NCI-H2227 treated with DMSO at 0.1 percent for 48 hours (cell line): ENCODE measurements at regions not wholly inside any gene's neighbourhood (a gene's known extent, or its start where the extent isn't known, plus 50 kb on each side); places are given as distances from the start of the nearest gene placed in this dataset.

ENCODE experiments used
- DNase-seq: peaks from one replicate; lab custom pipeline; 2025; lab: John Stamatoyannopoulos, UW

DNA sequence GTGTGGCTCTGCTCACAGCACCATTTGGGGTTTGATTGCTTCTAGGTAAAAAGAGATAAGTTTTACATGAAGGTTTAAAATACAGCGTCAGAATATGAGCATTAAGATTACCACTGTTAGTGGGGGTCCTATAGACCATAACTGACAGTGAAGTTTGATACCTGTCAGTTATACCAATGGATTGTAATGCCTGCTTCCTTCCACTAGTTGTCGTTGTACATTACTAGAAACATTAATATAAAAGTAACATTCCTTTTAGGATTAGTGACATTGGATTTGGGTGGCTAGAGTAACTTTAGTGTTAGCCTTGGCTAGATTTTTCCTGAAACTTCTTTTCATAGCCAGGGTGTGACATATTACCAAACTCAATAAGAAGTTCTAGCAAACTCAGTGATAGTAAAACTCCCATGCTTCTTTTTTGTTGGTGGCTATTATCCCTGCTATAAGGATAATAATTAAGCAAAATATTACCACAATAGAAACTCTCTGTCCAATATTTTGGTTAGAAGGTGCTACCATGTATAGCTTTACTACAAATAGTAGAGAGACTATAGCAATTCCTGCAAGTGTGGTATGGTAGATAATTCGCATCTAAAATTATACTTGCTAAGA, 57.1 kb downstream of the FAM181B start:
- no peak for DNase-seq

DNA sequence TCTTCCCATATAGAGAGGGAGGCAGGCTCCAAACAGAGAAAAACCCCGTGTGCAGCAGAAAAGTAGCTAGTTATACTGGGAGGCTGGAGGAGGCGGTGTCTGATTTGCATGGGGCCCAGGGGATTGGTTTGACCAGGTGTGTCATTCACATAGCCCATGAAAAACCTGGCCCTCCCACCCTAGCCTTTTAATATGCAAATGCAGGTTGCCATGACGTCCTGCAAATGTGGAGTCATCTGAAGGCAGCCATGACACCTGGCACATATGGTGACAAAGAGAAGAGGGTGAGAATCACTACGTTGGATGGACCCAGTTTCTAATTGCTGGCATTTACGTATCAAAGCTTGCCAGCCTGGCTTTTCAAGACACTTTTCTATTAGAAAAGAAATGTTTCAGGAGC, 57.8 kb downstream of the FAM181B start:
- no peak for DNase-seq

DNA sequence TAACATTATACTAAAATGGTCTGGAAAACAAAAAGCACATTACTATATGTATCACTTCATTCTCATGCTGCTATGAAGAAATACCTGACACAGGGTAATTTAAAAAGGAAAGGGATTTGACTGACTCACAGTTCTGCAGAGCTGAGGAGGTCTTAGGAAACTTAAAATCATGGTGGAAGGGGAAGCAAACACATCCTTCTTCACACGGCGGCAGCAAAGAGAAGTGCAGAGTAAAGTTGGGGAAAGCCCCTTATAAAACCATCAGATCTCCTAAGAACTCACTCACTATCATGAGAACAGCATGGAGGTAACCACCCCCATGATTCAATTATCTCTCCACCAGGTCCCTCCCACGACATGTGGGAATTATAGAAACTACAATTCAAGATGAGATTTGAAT, 60.0 kb downstream of the FAM181B start:
- no peak for DNase-seq

DNA sequence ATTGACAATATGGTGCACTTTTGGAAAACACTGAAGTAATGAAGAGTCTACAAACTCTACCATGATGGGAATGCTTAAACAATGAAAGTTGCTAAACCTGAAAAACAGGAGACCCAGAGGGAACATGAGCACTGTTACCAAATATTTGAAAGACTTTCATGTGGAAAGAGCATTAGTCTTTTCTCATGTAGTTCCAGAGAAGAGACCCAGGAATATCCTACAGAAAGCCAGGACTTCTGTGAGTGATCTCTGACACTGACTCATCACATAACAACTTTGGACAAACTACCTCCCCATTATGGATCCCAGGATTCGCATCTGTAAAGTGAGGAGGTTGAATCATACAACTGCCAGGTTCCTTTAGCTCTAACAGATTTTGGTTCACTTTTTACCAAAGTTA, 62.2 kb downstream of the FAM181B start:
- no peak for DNase-seq

DNA sequence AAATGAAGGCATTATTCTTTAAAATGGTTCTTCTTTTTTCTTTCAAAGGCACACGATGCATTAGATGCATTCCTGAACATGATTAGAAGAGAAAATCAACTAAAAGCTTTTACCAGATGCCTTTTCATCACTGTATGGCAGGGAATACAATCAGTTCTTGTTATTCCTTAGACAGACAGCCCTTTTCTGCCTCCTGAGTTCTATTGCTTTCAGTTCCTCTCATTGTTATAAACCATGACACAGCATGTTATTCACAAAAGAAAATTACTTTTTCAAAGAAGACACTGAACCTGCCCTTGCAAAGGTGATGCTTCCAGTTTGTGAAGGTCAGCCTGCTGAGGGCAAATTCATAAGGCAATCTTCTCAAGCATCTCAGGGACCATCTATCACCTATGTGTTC, 70.1 kb downstream of the FAM181B start:
- DNase-seq: no peak

DNA sequence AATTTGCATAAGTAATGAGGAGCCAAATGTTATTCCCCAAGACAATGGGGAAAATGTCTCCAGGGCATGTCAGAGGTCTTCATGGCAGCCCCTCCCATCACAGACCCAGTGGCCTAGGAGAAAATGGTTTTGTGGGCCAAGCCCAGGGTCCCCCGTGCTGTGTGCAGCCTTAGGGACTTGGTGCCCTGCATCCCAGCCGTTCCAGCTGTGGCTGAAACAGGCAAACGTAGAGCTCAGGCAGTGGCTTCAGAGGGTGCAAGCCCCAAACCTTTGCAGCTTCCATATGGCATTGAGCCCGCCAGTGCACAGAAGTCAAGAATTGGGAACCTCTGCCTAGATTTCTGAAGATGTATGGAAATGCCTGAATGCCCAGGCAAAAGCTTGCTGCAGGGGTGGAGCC, 79.9 kb downstream of the FAM181B start:
- no peak for DNase-seq

DNA sequence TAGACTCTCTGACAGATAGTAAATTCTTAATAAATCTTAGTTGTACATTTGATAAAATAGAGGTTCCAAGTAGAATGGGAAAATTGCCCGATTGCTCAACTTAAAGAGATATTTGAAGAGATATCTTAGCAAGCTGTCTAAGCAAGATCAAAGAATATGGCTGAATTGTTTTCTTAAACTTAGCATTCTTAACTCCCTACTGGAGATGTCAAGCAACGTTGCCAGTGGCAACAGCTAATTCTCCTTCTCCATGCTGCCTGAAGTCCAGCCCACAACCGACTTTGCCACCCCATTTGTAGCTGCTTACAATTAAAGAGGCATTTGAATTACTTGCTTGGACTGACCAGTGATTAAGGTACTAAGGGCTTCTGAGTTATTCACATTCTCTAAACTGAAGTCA, 94.4 kb downstream of the FAM181B start:
- DNase-seq: no peak

DNA sequence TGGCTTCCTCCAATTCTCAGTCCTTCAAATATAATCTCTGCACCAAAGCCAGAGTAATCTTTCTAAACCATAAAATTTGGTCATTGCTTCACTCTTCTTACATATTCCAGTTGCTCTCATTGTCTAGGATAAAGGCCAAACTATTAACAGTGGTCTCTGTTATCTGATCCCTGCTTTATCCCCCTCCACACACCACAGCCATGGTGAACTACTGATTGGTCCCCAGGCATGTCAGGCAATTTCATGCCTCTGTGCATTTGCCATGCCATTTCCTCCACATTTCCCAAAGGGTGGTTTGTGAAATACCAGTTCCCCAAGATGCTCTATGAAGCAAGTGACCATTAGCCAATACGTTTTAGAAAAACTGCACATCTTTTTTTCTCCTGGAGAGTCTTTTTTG, 97.0 kb downstream of the FAM181B start:
- no peak for DNase-seq

DNA sequence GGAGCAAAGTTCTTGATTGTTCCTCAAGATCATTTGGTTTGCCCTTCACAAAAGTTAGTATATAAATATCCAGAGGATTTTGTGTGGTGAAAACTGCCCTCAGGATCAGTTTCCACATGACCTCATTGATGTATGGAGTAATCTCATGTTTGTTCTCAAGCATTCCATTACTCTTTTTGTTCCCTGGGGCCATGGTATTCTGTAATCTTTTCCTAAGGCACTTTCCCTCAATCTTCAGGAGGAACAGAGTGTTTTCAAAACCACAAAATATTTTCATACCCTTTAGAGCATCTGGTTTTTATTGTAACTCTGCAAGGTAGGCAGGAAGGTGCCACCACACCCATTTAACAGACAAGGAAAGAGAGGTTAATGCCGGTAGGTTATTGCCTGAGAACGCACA, 99.6 kb downstream of the FAM181B start:
- no peak for DNase-seq

DNA sequence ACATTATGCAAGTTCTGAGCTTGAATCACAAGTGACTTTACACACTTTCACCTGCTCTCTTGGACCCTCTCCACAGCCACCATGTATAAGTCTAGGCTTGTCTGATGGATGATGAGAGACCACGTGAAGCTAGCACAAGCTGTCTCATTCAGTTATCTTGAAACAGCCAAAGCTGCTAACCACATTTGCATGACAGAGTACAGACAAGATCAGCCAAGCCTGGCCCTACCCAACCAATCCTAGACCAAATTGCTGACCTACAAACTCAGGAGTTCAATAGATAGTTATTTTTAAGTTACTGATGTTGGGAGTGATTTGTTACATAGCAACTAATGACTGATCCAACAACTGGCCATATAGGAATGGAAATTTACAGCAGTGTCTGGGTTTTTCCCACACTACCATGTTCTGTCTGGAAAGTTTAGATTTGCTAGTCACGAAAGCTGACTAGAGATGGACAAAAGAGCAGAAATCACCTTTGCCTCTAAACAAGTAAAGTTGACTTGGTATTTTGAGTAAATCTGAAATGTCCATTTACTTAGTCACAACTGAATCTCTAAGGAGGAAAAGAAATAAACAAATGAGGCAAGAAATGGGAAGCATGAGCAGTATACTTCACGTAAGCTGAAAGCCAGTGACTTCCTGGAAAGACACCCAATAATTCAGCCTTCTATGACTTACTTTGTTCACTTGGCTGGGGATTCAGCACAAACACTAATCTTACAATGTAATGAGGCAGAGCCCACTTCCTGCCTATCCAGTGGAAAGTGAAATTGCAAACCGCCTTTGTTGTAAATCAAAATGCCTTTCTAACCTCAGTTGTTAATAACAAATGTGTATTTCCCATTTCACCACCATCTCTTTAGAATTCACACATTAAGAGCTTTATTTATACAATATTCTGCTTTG, 101.7 kb downstream of the FAM181B start:
- no peak for DNase-seq

DNA sequence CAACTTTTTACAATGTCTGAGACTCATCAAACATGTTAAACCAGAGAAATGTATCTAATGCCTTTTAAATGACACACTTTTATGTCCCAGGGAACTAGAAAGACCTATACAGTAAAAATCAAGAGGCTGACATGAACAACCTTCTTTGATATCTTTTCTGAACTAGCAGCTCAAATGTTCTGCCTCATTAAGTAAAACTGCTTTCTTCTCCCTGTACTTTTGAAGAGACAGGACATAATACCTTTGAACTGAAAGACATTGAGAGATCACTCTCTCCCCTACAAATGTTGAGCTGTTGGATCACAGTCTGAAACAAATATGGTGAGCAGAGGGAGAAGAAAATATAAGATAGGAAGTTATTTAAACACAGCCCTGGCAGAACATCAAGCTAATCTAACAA, 123.0 kb downstream of the FAM181B start:
- no peak for DNase-seq

DNA sequence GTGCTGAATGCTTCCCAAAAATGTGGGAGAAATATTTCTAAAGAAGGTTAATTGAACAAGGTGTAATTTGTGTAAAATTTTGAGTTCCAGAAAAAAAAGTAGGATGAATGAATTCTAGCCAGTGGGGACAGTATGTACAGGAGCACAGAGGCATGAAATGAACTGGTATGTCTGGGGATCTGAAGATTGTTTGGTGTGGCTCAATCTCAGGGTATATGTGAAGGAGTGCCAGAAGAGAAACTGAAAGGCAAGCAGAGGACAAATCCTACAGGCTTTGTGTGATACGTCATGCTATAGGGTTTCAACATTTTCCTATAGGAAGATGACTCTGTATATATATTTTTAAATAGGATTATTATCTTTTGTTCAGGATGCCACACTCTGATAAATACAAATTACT, 126.9 kb downstream of the FAM181B start:
- no peak for DNase-seq

DNA sequence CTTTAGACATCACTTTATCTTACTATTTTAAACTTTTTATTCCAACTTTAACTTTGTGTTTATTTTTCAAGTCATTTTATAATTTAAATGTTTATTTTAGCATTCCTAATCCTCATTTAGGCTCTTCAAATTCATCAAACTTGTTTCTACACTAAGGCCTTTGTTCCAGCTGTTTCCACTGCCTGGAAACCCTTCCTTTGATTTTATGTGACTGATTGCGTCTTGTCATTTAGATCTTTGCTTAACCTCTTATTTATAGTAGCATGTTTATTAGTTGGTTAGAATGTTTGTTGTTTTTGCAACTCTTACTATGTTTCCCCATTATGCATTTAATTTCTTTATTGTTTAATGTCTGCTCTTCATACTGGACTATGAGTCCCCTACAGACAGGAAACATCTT, 132.0 kb downstream of the FAM181B start:
- DNase-seq: no peak

DNA sequence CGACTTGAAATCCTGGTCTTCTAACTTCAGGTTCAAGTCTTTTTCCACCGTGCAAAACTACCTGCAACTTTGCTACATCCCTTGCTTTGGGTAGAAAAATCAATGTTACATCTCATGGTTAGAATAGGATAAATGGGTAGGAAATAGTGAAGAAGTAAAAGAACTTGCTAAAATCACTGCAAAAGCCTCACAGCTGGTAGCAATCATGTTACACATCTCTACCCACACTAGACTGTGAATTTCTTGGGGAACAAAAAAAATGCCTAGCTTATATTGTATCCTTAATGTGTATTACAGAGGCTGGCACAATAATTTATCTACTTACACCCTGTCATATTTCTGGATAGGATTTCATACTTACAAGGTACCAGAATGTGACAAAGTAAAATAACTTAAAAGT, 133.8 kb downstream of the FAM181B start:
- DNase-seq: no peak

DNA sequence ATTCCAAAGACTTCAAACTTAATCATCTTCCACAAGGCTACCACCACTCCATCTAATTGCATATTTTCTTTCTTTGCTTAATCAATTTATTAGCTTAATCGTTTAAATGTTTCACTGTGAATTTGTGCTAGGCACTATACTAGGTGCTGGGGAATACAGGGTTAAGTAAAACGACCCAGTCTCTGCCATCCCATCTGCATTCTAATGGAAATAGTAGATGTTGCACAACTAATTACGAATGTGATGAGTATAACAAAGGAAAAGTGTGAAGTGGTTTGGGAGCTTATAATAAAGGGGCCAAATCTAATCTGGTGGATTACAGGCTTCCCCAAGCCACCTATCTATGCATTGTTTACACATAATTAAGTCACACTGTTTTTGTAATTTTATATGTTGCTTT, 147.1 kb downstream of the FAM181B start:
- DNase-seq: no peak

DNA sequence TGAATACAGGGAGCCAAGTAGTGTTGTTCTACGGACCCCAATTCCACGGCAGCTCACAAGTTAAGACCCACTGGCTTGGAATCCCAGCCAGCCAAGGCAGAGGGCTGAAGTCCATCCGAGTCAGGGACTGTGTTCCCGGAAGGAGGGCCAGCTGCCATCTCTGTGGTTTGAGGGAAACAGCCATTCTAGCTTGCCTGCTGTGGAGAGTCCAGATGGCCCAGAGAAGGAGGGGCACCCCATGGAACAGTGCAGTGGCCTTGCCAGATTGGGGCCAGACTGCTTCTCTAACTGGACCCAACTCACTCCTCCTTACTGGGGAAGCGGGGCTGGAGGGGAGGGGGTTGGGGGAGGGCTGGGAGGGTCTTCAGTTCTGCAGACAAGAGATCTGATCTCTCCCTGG, 156.4 kb downstream of the FAM181B start:
- no peak for DNase-seq

DNA sequence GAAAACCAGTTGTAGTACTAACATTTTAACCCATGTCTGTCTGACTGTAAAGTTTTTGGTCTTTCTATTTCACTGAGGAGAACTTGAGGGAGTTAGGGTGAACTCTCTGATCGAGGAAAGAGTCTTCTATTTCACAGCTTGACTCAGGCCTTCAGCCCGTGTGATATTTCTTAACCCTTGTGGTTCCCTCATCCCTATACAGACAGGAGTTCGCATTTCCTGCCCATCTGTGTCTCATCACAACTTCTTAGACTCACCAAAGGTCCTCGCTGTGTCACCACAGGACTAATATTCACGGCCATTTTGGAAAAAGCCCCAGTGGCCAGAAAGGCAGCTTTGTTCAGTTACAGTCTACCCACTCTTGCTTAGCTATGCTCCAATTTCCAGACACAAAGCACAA, 172.8 kb downstream of the FAM181B start:
- no peak for DNase-seq

DNA sequence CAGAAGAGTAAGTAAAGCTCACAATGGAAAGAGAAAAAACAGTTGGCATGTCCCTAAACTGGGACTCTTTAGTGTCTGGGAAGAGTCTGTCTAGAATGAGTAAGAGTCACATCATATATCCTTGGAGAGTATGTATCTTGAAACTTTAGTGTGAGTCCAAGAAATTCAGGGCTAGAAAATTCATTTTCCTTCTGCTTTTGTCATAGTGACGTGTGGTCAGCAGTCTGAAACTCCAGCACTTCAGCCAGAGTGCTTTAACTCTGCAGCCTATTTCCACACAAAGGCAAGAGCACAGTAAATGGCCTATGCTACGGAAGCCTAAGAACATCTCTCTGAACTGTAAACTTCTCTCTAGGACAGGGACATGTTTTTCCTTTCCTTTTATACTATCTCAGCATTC, 174.1 kb downstream of the FAM181B start:
- DNase-seq: no peak

DNA sequence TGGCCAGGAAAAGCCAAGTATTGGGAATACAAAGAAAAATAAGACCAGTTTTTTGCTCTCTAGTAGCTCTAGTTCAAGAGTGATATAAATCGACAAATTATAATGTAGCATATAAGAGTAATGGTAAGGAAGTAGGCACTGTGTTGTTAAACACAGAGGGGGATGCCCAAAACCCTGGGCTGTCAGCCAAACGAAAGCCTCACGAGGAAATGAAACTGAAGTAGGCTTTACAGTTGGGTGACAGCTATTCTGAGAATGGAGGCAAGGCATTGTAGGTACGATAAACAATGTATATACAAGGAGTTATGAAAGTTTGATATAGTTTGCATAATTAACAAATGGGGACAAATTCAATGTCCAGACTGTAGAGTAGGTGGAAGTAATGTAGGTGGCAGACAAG, 176.4 kb downstream of the FAM181B start:
- DNase-seq: no peak

DNA sequence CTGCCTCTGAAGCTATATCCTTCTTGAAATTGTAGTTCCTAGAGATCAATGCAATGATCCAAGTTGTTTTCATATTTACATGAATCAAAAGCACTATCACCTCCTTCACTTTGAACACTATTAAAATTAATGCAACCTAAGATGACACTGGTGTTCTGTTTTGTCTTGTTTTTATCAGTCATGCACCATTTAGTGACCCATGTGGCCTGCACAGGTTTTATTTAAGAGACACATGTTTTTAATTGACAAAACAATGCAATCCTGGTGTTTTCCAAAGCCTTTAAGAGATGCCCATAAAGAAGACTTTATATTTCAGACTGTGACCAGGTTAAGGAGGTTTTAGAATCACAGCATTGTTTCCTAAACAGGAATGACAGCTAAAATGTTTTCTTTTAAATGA, 177.5 kb downstream of the FAM181B start:
- DNase-seq: no peak

DNA sequence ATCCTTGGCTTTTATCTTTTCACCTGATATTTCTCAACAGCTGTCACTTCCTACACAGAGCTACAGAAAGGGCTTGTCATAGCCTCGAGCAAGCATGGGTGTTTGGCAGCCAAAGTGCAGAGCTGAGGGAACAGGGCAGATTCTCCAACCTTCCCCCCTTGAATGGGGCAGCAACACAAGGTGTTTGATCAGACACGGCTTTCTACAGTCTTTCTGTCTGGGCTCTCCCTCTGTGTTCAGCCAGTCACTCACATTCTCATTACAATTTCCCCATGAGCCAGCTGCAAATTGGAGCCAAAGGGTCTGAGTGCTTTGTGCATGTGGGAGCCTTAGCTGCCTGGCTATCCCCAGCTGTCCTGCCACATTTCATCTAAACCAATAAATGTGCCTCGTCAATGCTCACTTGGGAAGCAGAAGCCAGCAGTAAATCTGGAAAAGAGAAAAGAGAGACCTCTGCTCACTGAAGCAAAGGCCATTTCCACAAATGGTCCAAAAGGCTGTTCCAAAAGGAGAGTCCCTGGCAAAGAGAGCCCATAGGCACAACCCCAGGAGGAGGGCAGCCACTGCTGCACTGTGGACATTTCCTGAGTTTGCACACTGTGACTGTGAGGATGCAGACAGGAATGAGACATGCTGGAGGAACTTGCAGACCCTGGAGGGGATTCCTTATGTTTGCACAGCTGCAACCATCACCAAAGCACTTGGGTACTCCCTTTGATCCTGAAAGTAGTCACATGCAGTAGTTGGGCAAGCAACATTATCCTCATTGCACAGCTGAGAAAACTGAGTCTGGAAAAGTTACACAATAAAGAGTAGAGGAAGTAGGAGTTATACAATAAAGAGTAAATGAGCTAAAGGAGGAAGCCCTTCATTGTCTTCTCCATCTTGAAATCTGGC, 186.8 kb downstream of the FAM181B start:
- DNase-seq: no peak

DNA sequence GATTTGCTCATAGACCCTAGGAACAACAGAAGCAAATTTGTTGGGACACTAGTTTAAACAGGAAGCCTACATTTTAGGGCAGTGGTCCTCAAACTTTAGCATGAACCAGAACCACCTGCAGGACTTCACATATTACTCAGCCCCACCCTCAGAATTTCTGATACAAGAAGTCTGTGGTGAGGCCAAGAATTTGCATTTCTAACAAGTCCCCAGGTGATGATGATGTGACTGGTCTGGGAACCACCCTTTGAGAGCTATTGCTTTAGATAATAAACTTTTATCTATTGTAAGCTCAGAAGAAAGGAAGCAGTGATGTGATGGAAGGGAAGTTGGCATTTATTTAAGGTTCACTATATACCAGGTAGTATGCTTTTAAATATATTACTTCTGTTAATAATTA, 194.0 kb downstream of the FAM181B start:
- no peak for DNase-seq

DNA sequence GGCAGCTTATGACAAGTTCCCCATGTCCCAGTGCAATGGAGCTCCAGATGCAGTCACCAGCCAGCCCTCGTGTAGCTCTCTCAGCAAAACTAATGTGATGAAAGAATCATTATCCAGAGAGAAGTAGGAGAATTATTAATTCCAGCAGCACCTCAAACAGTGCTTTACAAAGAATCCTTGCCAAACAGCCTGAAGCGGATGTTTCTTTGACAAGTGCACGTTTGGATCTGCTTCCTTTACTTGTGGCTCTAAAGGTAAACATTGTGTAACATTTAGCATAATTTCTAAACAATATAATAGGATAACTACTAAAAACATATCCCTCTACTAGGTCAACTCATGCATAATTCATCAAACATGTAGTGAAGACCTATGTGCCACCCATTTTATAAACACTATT, 197.0 kb downstream of the FAM181B start:
- no peak for DNase-seq
